WERI-Rb-1 (cell line): ENCODE measurements at regions not wholly inside any gene's neighbourhood (a gene's known extent, or its start where the extent isn't known, plus 50 kb on each side); places are given as distances from the start of the nearest gene placed in this dataset.

ENCODE experiments used
- DNase-seq: peaks from one replicate; pipeline ENCODE4 v3.0.0-alpha.2; 2020
- H3K27ac ChIP-seq: fragments of 250-450 bp; sonication (Bioruptor Pico); 2 replicates; pipeline ENCODE4 v1.5.1; 2020; ENCODE audit warnings: mild to moderate bottlenecking, moderate library complexity
- H3K27me3 ChIP-seq: fragments of 250-450 bp; sonication (Bioruptor Pico); 2 replicates; pipeline ENCODE4 v1.5.1; 2021; ENCODE audit warnings: mild to moderate bottlenecking, low read depth, moderate library complexity; ENCODE audit not compliant: insufficient read depth, severe bottlenecking
- H3K36me3 ChIP-seq: fragments of 250-450 bp; sonication (Bioruptor Pico); 2 replicates; pipeline ENCODE4 v1.5.1; 2020; ENCODE audit warnings: mild to moderate bottlenecking, moderate library complexity
- H3K4me3 ChIP-seq: 2 replicates; pipeline ENCODE4 v1.5.1; 2011; ENCODE audit warnings: low read depth, mild to moderate bottlenecking, control low read depth, low read length
- H3K9me3 ChIP-seq: fragments of 250-450 bp; sonication (Bioruptor Pico); 2 replicates; pipeline ENCODE4 v1.5.1; 2021; ENCODE audit warnings: mild to moderate bottlenecking, moderate library complexity; ENCODE audit not compliant: severe bottlenecking
- CTCF ChIP-seq: IDR thresholded peaks from 2 replicates; pipeline ENCODE4 v1.5.1; 2011; ENCODE audit warnings: low read depth, mild to moderate bottlenecking, control low read depth, inconsistent platforms, low read length

- no peaks in the 10 kb centered on the region for H3K9me3 ChIP-seq
- no peak for DNase-seq
- no peak overlapping the region for H3K27ac ChIP-seq
Observed at GRCh38 chrX:45731448-45731847, 530.8 kb upstream of the DIPK2B start.

GRCh38 chrX:45727761-45728160, 527.1 kb upstream of the DIPK2B start:
- no peak for TF ChIP-seq CTCF
- Histone ChIP-seq H3K4me3 (no peak overlapping the region), H3K27ac (no peak overlapping the region), H3K27me3 (peaks cover 11% of the 10 kb centered on the region), H3K9me3 (no peaks in the 10 kb centered on the region), H3K36me3 (no peaks in the 10 kb centered on the region)
- no peak for DNase-seq

More at GRCh38 chrX:45731448-45731847, 530.8 kb upstream of the DIPK2B start:
- Histone ChIP-seq H3K36me3 (no peaks in the 10 kb centered on the region), H3K27me3 (peaks cover 15% of the 10 kb centered on the region), H3K4me3 (no peak overlapping the region)
- no peak for TF ChIP-seq CTCF

GRCh38 chrX:45722471-45722870, 521.8 kb upstream of the DIPK2B start:
- H3K9me3 ChIP-seq: no peaks in the 10 kb centered on the region
- TF ChIP-seq CTCF: no peak
- DNase-seq: no peak
- H3K27ac ChIP-seq: no peak overlapping the region
- H3K27me3 ChIP-seq: no peaks in the 10 kb centered on the region
- no peaks in the 10 kb centered on the region for H3K36me3 ChIP-seq
- no peak overlapping the region for H3K4me3 ChIP-seq

GRCh38 chrX:45719751-45720501, 519.2 kb upstream of the DIPK2B start:
- Histone ChIP-seq H3K36me3 (no peaks in the 10 kb centered on the region), H3K4me3 (no peak overlapping the region), H3K27ac (no peak overlapping the region), H3K27me3 (no peaks in the 10 kb centered on the region), H3K9me3 (no peaks in the 10 kb centered on the region)
- DNase-seq: no peak
- no peak for TF ChIP-seq CTCF

GRCh38 chrX:45718676-45719075, 518.0 kb upstream of the DIPK2B start:
- no peaks in the 10 kb centered on the region for H3K27me3 ChIP-seq
- no peaks in the 10 kb centered on the region for H3K36me3 ChIP-seq
- no peak for DNase-seq
- no peak overlapping the region for H3K4me3 ChIP-seq
- no peak for TF ChIP-seq CTCF
- H3K9me3 ChIP-seq: no peaks in the 10 kb centered on the region
- H3K27ac ChIP-seq: no peak overlapping the region

- Histone ChIP-seq H3K4me3 (no peak overlapping the region), H3K36me3 (no peaks in the 10 kb centered on the region), H3K27me3 (peaks cover 2% of the 10 kb centered on the region), H3K27ac (no peak overlapping the region), H3K9me3 (no peaks in the 10 kb centered on the region)
- DNase-seq: no peak
- TF ChIP-seq CTCF: no peak
Observed at GRCh38 chrX:45716750-45717149, 516.1 kb upstream of the DIPK2B start.
